Stimulated activated memory B cell treated with anti-CD40 and anti-IgM and Interleukin-4, amounts not matched to agents 10 μg/mL and 1 μg/mL and 100 μg/mL, for 72 hours (primary cell): ENCODE measurements at regions not wholly inside any gene's neighbourhood (a gene's known extent, or its start where the extent isn't known, plus 50 kb on each side); places are given as distances from the start of the nearest gene placed in this dataset.

Experiments
- ATAC-seq: fragments of 150-1000 bp; cut with Tn5 transposase; 2 replicates; pipeline ENCODE4 v1.10.0; 2021
- H3K27ac Mint-ChIP-seq: one replicate; pipeline ENCODE4 v1.8.0; 2022; ENCODE audit warnings: mild to moderate bottlenecking, mixed read lengths
- H3K27me3 Mint-ChIP-seq: one replicate; pipeline ENCODE4 v1.8.0; 2022; ENCODE audit warnings: mixed read lengths
- H3K36me3 Mint-ChIP-seq: one replicate; pipeline ENCODE4 v1.8.0; 2022; ENCODE audit warnings: mixed read lengths
- H3K4me1 Mint-ChIP-seq: one replicate; pipeline ENCODE4 v1.8.0; 2022; ENCODE audit warnings: mixed read lengths
- H3K4me3 Mint-ChIP-seq: one replicate; pipeline ENCODE4 v1.8.0; 2022; ENCODE audit warnings: mild to moderate bottlenecking, moderate library complexity, mixed read lengths
- H3K9me3 Mint-ChIP-seq: one replicate; pipeline ENCODE4 v1.8.0; 2022; ENCODE audit warnings: mixed read lengths

GRCh38 chr1:34315974-34316373 is 139.3 kb downstream of the C1orf94 start:
- ATAC-seq: no peak
- Mint-ChIP-seq H3K27me3 (no peaks in the 10 kb centered on the region), H3K4me1 (no peaks in the 10 kb centered on the region), H3K4me3 (no peak overlapping the region), H3K27ac (no peak overlapping the region), H3K9me3 (peaks cover 11% of the 10 kb centered on the region), H3K36me3 (no peaks in the 10 kb centered on the region)

- no peak for ATAC-seq
- no peak overlapping the region for H3K4me3 Mint-ChIP-seq
- H3K4me1 Mint-ChIP-seq: no peaks in the 10 kb centered on the region
- peaks cover 7% of the 10 kb centered on the region for H3K9me3 Mint-ChIP-seq
- H3K27me3 Mint-ChIP-seq: no peaks in the 10 kb centered on the region
- H3K36me3 Mint-ChIP-seq: no peaks in the 10 kb centered on the region
- H3K27ac Mint-ChIP-seq: no peak overlapping the region
Observed at GRCh38 chr1:34316773-34317172, 140.1 kb downstream of the C1orf94 start.

GRCh38 chr1:34319218-34319617 is 142.5 kb downstream of the C1orf94 start:
- Mint-ChIP-seq H3K4me3 (no peak overlapping the region), H3K36me3 (no peaks in the 10 kb centered on the region), H3K27me3 (no peaks in the 10 kb centered on the region), H3K4me1 (no peaks in the 10 kb centered on the region), H3K27ac (no peak overlapping the region), H3K9me3 (peaks cover 6% of the 10 kb centered on the region)
- ATAC-seq: no peak

GRCh38 chr1:34320053-34320669 is 143.5 kb downstream of the C1orf94 start:
- Mint-ChIP-seq H3K4me3 (no peak overlapping the region), H3K27me3 (no peaks in the 10 kb centered on the region), H3K36me3 (no peaks in the 10 kb centered on the region), H3K4me1 (no peaks in the 10 kb centered on the region), H3K9me3 (peaks cover 6% of the 10 kb centered on the region), H3K27ac (no peak overlapping the region)
- no peak for ATAC-seq

- Mint-ChIP-seq H3K36me3 (no peaks in the 10 kb centered on the region), H3K9me3 (no peaks in the 10 kb centered on the region), H3K27ac (no peak overlapping the region), H3K4me3 (no peak overlapping the region), H3K4me1 (no peaks in the 10 kb centered on the region), H3K27me3 (peaks cover 12% of the 10 kb centered on the region)
- ATAC-seq: no peak
Observed at GRCh38 chr1:34322969-34323368, 146.3 kb downstream of the C1orf94 start.

GRCh38 chr1:34324879-34325440 is 148.3 kb downstream of the C1orf94 start:
- H3K27ac Mint-ChIP-seq: no peak overlapping the region
- no peaks in the 10 kb centered on the region for H3K36me3 Mint-ChIP-seq
- H3K4me1 Mint-ChIP-seq: no peaks in the 10 kb centered on the region
- no peak overlapping the region for H3K4me3 Mint-ChIP-seq
- no peaks in the 10 kb centered on the region for H3K9me3 Mint-ChIP-seq
- no peak for ATAC-seq
- peaks cover 12% of the 10 kb centered on the region for H3K27me3 Mint-ChIP-seq

GRCh38 chr1:34328281-34328799 is 151.6 kb downstream of the C1orf94 start:
- Mint-ChIP-seq H3K9me3 (no peaks in the 10 kb centered on the region), H3K4me3 (no peak overlapping the region), H3K27ac (no peak overlapping the region), H3K36me3 (no peaks in the 10 kb centered on the region), H3K27me3 (peaks cover 12% of the 10 kb centered on the region), H3K4me1 (no peaks in the 10 kb centered on the region)
- no peak for ATAC-seq

GRCh38 chr1:34330061-34330460 is 153.4 kb downstream of the C1orf94 start:
- Mint-ChIP-seq H3K4me1 (no peaks in the 10 kb centered on the region), H3K9me3 (no peaks in the 10 kb centered on the region), H3K4me3 (no peak overlapping the region), H3K27me3 (peaks cover 12% of the 10 kb centered on the region), H3K27ac (no peak overlapping the region), H3K36me3 (no peaks in the 10 kb centered on the region)
- no peak for ATAC-seq

- Mint-ChIP-seq H3K4me1 (no peaks in the 10 kb centered on the region), H3K36me3 (no peaks in the 10 kb centered on the region), H3K4me3 (no peak overlapping the region), H3K9me3 (no peaks in the 10 kb centered on the region), H3K27ac (no peak overlapping the region), H3K27me3 (peaks cover 10% of the 10 kb centered on the region)
- no peak for ATAC-seq
Observed at GRCh38 chr1:34331020-34331926, 154.6 kb downstream of the C1orf94 start.

- H3K9me3 Mint-ChIP-seq: no peaks in the 10 kb centered on the region
- no peaks in the 10 kb centered on the region for H3K27me3 Mint-ChIP-seq
- no peak overlapping the region for H3K4me3 Mint-ChIP-seq
- H3K4me1 Mint-ChIP-seq: no peaks in the 10 kb centered on the region
- no peak for ATAC-seq
- H3K36me3 Mint-ChIP-seq: no peaks in the 10 kb centered on the region
- no peak overlapping the region for H3K27ac Mint-ChIP-seq
Observed at GRCh38 chr1:34332996-34333395, 156.3 kb downstream of the C1orf94 start.

- no peak for ATAC-seq
- H3K9me3 Mint-ChIP-seq: no peaks in the 10 kb centered on the region
- no peak overlapping the region for H3K4me3 Mint-ChIP-seq
- no peak overlapping the region for H3K27ac Mint-ChIP-seq
- H3K36me3 Mint-ChIP-seq: no peaks in the 10 kb centered on the region
- peaks cover 9% of the 10 kb centered on the region for H3K27me3 Mint-ChIP-seq
- H3K4me1 Mint-ChIP-seq: no peaks in the 10 kb centered on the region
Observed at GRCh38 chr1:34338871-34339270, 162.2 kb downstream of the C1orf94 start.

- no peaks in the 10 kb centered on the region for H3K36me3 Mint-ChIP-seq
- H3K27ac Mint-ChIP-seq: no peak overlapping the region
- H3K4me1 Mint-ChIP-seq: no peaks in the 10 kb centered on the region
- no peak overlapping the region for H3K4me3 Mint-ChIP-seq
- no peaks in the 10 kb centered on the region for H3K9me3 Mint-ChIP-seq
- H3K27me3 Mint-ChIP-seq: peaks cover 9% of the 10 kb centered on the region
- no peak for ATAC-seq
Observed at GRCh38 chr1:34341896-34342295, 165.2 kb downstream of the C1orf94 start.

GRCh38 chr1:34342334-34342733 is 165.6 kb downstream of the C1orf94 start:
- Mint-ChIP-seq H3K36me3 (no peaks in the 10 kb centered on the region), H3K4me3 (no peak overlapping the region), H3K9me3 (no peaks in the 10 kb centered on the region), H3K4me1 (no peaks in the 10 kb centered on the region), H3K27me3 (peaks cover 9% of the 10 kb centered on the region), H3K27ac (no peak overlapping the region)
- ATAC-seq: no peak

GRCh38 chr1:34346128-34346527 is 169.4 kb downstream of the C1orf94 start:
- Mint-ChIP-seq H3K27me3 (peaks cover 2% of the 10 kb centered on the region), H3K27ac (no peak overlapping the region), H3K4me1 (no peaks in the 10 kb centered on the region), H3K4me3 (no peak overlapping the region), H3K36me3 (no peaks in the 10 kb centered on the region), H3K9me3 (no peaks in the 10 kb centered on the region)
- no peak for ATAC-seq

GRCh38 chr1:34353409-34353808 is 176.7 kb downstream of the C1orf94 start:
- H3K9me3 Mint-ChIP-seq: no peaks in the 10 kb centered on the region
- no peak overlapping the region for H3K27ac Mint-ChIP-seq
- H3K36me3 Mint-ChIP-seq: no peaks in the 10 kb centered on the region
- H3K27me3 Mint-ChIP-seq: peaks cover 15% of the 10 kb centered on the region
- H3K4me1 Mint-ChIP-seq: no peaks in the 10 kb centered on the region
- no peak for ATAC-seq
- no peak overlapping the region for H3K4me3 Mint-ChIP-seq
